ENCODE measurements at regions not wholly inside any gene's neighbourhood (a gene's known extent, or its start where the extent isn't known, plus 50 kb on each side); places are given as distances from the start of the nearest gene placed in this dataset.
"Not testable (repeated sequence)": the region's sequence is repeated elsewhere in the genome, so short reads cannot be mapped to it uniquely, and the experiment has no call there.

GRCh38 chr1:30562559-30562958, 160.8 kb downstream of the MATN1 start:
- Mint-ChIP-seq H3K27me3 (ENCODE audit: insufficient read depth) (peaks cover 18% of the 10 kb centered on the region), H3K27ac (no peak overlapping the region), H3K4me3 (no peak overlapping the region), H3K9me3 (peaks cover 18% of the 10 kb centered on the region), H3K36me3 (ENCODE audit: low read depth) (no peaks in the 10 kb centered on the region), H3K4me1 (ENCODE audit: low read depth) (no peaks in the 10 kb centered on the region)
- intact Hi-C loops (cut with micrococcal nuclease): no loop called here
- DNase-seq (ENCODE audit: low spot score): no peak

- DNase-seq (ENCODE audit: low spot score): no peak
- Mint-ChIP-seq H3K27me3 (ENCODE audit: insufficient read depth) (peaks cover under 1% of the 10 kb centered on the region), H3K4me1 (ENCODE audit: low read depth) (no peaks in the 10 kb centered on the region), H3K4me3 (no peak overlapping the region), H3K27ac (no peak overlapping the region), H3K36me3 (ENCODE audit: low read depth) (no peaks in the 10 kb centered on the region), H3K9me3 (no peaks in the 10 kb centered on the region)
- intact Hi-C loops (cut with micrococcal nuclease): no loop called here
Measured at GRCh38 chr1:30551603-30552002, 171.8 kb downstream of the MATN1 start.

GRCh38 chr1:30550365-30551220, 172.8 kb downstream of the MATN1 start:
- Mint-ChIP-seq H3K27me3 (ENCODE audit: insufficient read depth) (peaks cover 3% of the 10 kb centered on the region), H3K4me3 (no peak overlapping the region), H3K27ac (no peak overlapping the region), H3K9me3 (no peaks in the 10 kb centered on the region), H3K4me1 (ENCODE audit: low read depth) (no peaks in the 10 kb centered on the region), H3K36me3 (ENCODE audit: low read depth) (no peaks in the 10 kb centered on the region)
- DNase-seq (ENCODE audit: low spot score): no peak
- intact Hi-C loops (cut with micrococcal nuclease): no loop called here

- H3K36me3 Mint-ChIP-seq (ENCODE audit: low read depth); H3K27ac Mint-ChIP-seq; H3K9me3 Mint-ChIP-seq; H3K4me3 Mint-ChIP-seq; DNase-seq (ENCODE audit: low spot score); H3K4me1 Mint-ChIP-seq (ENCODE audit: low read depth); intact Hi-C loops (cut with micrococcal nuclease); H3K27me3 Mint-ChIP-seq (ENCODE audit: insufficient read depth): not testable (repeated sequence)
Measured at GRCh38 chr1:30549872-30550271, 173.5 kb downstream of the MATN1 start.

- Mint-ChIP-seq H3K27me3 (ENCODE audit: insufficient read depth) (peaks cover 3% of the 10 kb centered on the region), H3K27ac (no peak overlapping the region), H3K4me1 (ENCODE audit: low read depth) (no peaks in the 10 kb centered on the region), H3K4me3 (no peak overlapping the region), H3K36me3 (ENCODE audit: low read depth) (no peaks in the 10 kb centered on the region), H3K9me3 (no peaks in the 10 kb centered on the region)
- intact Hi-C loops (cut with micrococcal nuclease): no loop called here
- DNase-seq (ENCODE audit: low spot score): no peak
Measured at GRCh38 chr1:30548294-30548693, 175.1 kb downstream of the MATN1 start.

GRCh38 chr1:30547326-30547725, 176.1 kb downstream of the MATN1 start:
- H3K4me3 Mint-ChIP-seq; H3K27ac Mint-ChIP-seq; H3K4me1 Mint-ChIP-seq (ENCODE audit: low read depth); intact Hi-C loops (cut with micrococcal nuclease); H3K27me3 Mint-ChIP-seq (ENCODE audit: insufficient read depth); H3K9me3 Mint-ChIP-seq; H3K36me3 Mint-ChIP-seq (ENCODE audit: low read depth); DNase-seq (ENCODE audit: low spot score): not testable (repeated sequence)

- Mint-ChIP-seq H3K27ac (no peak overlapping the region), H3K4me1 (ENCODE audit: low read depth) (no peaks in the 10 kb centered on the region), H3K27me3 (ENCODE audit: insufficient read depth) (peaks cover 3% of the 10 kb centered on the region), H3K36me3 (ENCODE audit: low read depth) (no peaks in the 10 kb centered on the region), H3K4me3 (no peak overlapping the region), H3K9me3 (no peaks in the 10 kb centered on the region)
- intact Hi-C loops (cut with micrococcal nuclease): no loop called here
- no peak for DNase-seq (ENCODE audit: low spot score)
Measured at GRCh38 chr1:30545365-30545764, 178.0 kb downstream of the MATN1 start.

GRCh38 chr1:30541721-30542485, 181.5 kb downstream of the MATN1 start:
- H3K4me1 Mint-ChIP-seq (ENCODE audit: low read depth): no peaks in the 10 kb centered on the region
- no peak for DNase-seq (ENCODE audit: low spot score)
- H3K36me3 Mint-ChIP-seq (ENCODE audit: low read depth): no peaks in the 10 kb centered on the region
- intact Hi-C loops (cut with micrococcal nuclease): no loop called here
- no peak overlapping the region for H3K27ac Mint-ChIP-seq
- no peaks in the 10 kb centered on the region for H3K9me3 Mint-ChIP-seq
- peaks cover 5% of the 10 kb centered on the region for H3K27me3 Mint-ChIP-seq (ENCODE audit: insufficient read depth)
- no peak overlapping the region for H3K4me3 Mint-ChIP-seq

- no peaks in the 10 kb centered on the region for H3K36me3 Mint-ChIP-seq (ENCODE audit: low read depth)
- H3K27ac Mint-ChIP-seq: no peak overlapping the region
- no peaks in the 10 kb centered on the region for H3K4me1 Mint-ChIP-seq (ENCODE audit: low read depth)
- DNase-seq (ENCODE audit: low spot score): no peak
- no peak overlapping the region for H3K4me3 Mint-ChIP-seq
- H3K9me3 Mint-ChIP-seq: no peaks in the 10 kb centered on the region
- intact Hi-C loops (cut with micrococcal nuclease): no loop called here
- peaks cover 2% of the 10 kb centered on the region for H3K27me3 Mint-ChIP-seq (ENCODE audit: insufficient read depth)
Measured at GRCh38 chr1:30540611-30541192, 182.7 kb downstream of the MATN1 start.

- Mint-ChIP-seq H3K4me1 (ENCODE audit: low read depth) (no peaks in the 10 kb centered on the region), H3K4me3 (no peak overlapping the region), H3K27me3 (ENCODE audit: insufficient read depth) (peaks cover 2% of the 10 kb centered on the region), H3K27ac (no peak overlapping the region), H3K9me3 (no peaks in the 10 kb centered on the region), H3K36me3 (ENCODE audit: low read depth) (no peaks in the 10 kb centered on the region)
- intact Hi-C loops (cut with micrococcal nuclease): no loop called here
- no peak for DNase-seq (ENCODE audit: low spot score)
Measured at GRCh38 chr1:30539884-30540283, 183.5 kb downstream of the MATN1 start.

GRCh38 chr1:30538993-30539867, 184.2 kb downstream of the MATN1 start:
- no peaks in the 10 kb centered on the region for H3K9me3 Mint-ChIP-seq
- H3K27ac Mint-ChIP-seq: no peak overlapping the region
- no peak for DNase-seq (ENCODE audit: low spot score)
- intact Hi-C loops (cut with micrococcal nuclease): no loop called here
- H3K27me3 Mint-ChIP-seq (ENCODE audit: insufficient read depth): peaks cover 2% of the 10 kb centered on the region
- no peaks in the 10 kb centered on the region for H3K36me3 Mint-ChIP-seq (ENCODE audit: low read depth)
- H3K4me1 Mint-ChIP-seq (ENCODE audit: low read depth): no peaks in the 10 kb centered on the region
- no peak overlapping the region for H3K4me3 Mint-ChIP-seq

GRCh38 chr1:30538226-30538992, 185.0 kb downstream of the MATN1 start:
- Mint-ChIP-seq H3K4me1 (ENCODE audit: low read depth) (no peaks in the 10 kb centered on the region), H3K27me3 (ENCODE audit: insufficient read depth) (peaks cover 2% of the 10 kb centered on the region), H3K27ac (no peak overlapping the region), H3K4me3 (no peak overlapping the region), H3K9me3 (no peaks in the 10 kb centered on the region), H3K36me3 (ENCODE audit: low read depth) (no peaks in the 10 kb centered on the region)
- intact Hi-C loops (cut with micrococcal nuclease): no loop called here
- DNase-seq (ENCODE audit: low spot score): no peak

Data from activated T-helper 1 cell treated with anti-CD3 and anti-CD28 coated beads, Interleukin-12 subunit alpha, Interleukin-12 subunit beta, Interleukin-2, Interleukin-4 antibody, amounts not matched to agents 30 ng/mL and 10 ng/mL and 1 ng/mL, durations not matched to agents 14 hours and 24 hours and 36 hours (primary cell).